ENCODE measurements at regions not wholly inside any gene's neighbourhood (a gene's known extent, or its start where the extent isn't known, plus 50 kb on each side); places are given as distances from the start of the nearest gene placed in this dataset.

DNA sequence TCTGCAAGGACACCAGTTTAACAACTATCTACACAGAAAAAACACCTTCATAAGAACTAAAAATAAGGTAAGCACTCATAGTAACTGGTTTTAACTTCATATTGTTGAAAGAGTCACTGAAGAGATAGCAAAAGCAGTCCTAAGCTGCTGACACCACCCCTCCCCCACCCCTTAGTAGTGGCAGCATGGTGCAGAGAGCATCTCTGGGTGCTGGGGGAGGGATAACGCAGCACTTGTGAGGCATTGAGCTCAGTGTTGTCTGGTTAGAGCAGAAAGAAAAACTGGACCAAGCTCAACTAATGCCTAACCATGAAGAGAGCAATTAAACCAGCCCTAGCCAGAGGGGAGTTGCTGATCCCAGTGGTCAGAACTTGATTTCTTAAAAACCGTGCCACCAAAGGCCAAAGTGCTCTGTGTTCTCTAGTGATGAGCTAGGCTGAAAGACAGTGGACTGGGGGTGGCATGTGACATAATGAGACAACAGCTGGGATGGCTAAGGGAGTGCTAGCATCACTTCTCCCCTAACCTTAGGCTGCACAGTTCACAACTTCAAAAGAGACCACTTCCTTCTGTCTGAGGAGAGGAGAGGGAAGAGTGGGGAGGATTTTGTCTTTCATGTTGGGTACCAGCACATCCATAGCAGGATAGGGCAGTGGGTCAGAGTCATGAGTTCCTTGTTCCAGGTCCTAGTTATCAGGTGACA, 669.3 kb downstream of the PDHA2 start:
- TF ChIP-seq, protein P1, sequence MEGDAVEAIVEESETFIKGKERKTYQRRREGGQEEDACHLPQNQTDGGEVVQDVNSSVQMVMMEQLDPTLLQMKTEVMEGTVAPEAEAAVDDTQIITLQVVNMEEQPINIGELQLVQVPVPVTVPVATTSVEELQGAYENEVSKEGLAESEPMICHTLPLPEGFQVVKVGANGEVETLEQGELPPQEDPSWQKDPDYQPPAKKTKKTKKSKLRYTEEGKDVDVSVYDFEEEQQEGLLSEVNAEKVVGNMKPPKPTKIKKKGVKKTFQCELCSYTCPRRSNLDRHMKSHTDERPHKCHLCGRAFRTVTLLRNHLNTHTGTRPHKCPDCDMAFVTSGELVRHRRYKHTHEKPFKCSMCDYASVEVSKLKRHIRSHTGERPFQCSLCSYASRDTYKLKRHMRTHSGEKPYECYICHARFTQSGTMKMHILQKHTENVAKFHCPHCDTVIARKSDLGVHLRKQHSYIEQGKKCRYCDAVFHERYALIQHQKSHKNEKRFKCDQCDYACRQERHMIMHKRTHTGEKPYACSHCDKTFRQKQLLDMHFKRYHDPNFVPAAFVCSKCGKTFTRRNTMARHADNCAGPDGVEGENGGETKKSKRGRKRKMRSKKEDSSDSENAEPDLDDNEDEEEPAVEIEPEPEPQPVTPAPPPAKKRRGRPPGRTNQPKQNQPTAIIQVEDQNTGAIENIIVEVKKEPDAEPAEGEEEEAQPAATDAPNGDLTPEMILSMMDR (IDR thresholded peaks at IDR 0.05): no peak
- TF ChIP-seq POLR2AphosphoS5 (IDR thresholded peaks at IDR 0.05) (no peak), POLR2A (IDR thresholded peaks at IDR 0.05) (no peak)

Data from transverse colon (tissue), 4 donors.